Thoracic aorta (tissue), 2 donors: ENCODE measurements at regions not wholly inside any gene's neighbourhood (a gene's known extent, or its start where the extent isn't known, plus 50 kb on each side); places are given as distances from the start of the nearest gene placed in this dataset.

Source experiments
- ATAC-seq: fragments of 150-250 bp; one replicate; pipeline ENCODE4 v1.8.0; 2017; ENCODE audit warnings: low read depth; ENCODE audit not compliant: insufficient number of reproducible peaks, low FRiP score
- DNase-seq: peaks from one replicate; pipeline ENCODE4 v3.0.0-alpha.2; 2020; ENCODE audit warnings: low spot score
- H3K27ac ChIP-seq, 2 donors: fragments of 200-600 bp; sonication (generic); 1 replicate in 1 of 2; 2 replicates in 1 of 2; pipeline ENCODE4 v1.5.1; 2016; ENCODE audit warnings: mild to moderate bottlenecking in 2 of 2, moderate library complexity in 2 of 2
- H3K27me3 ChIP-seq: fragments of 200-600 bp; sonication (generic); replicated peaks from 2 replicates; pipeline ENCODE4 v1.6.0; 2016; ENCODE audit warnings: mild to moderate bottlenecking; ENCODE audit not compliant: insufficient read depth
- H3K36me3 ChIP-seq: fragments of 200-600 bp; sonication (generic); one replicate; pipeline ENCODE4 v1.5.1; 2016
- H3K4me1 ChIP-seq, 2 donors: fragments of 200-600 bp; sonication (generic); 1 replicate in 1 of 2; 2 replicates in 1 of 2; pipeline versions ENCODE4 v1.5.1 to v1.6.0; 2016; ENCODE audit warnings: low read depth in 2 of 2, mild to moderate bottlenecking in 1 of 2; ENCODE audit not compliant: control insufficient read depth in 1 of 2
- H3K4me3 ChIP-seq: fragments of 200-600 bp; sonication (generic); 2 replicates; pipeline ENCODE4 v1.5.1; 2016; ENCODE audit warnings: mild to moderate bottlenecking
- H3K9me3 ChIP-seq: fragments of 200-600 bp; sonication (generic); 2 replicates; pipeline ENCODE4 v1.5.1; 2016
- CTCF ChIP-seq: fragments of 200-600 bp; sonication (generic); IDR thresholded peaks from one replicate; pipeline ENCODE4 v1.5.1; 2019; ENCODE audit warnings: antibody characterized with exemption

- ATAC-seq (no peak), DNase-seq (no peak)
- no peak overlapping the region for H3K27ac ChIP-seq
- H3K36me3 ChIP-seq: no peaks in the 10 kb centered on the region
- H3K27me3 ChIP-seq: no peaks in the 10 kb centered on the region
- no peak overlapping the region for H3K4me3 ChIP-seq
- no peak for TF ChIP-seq CTCF
- H3K9me3 ChIP-seq: no peaks in the 10 kb centered on the region
- peaks cover 3 to 15% of the 10 kb centered on the region in 2 donors for H3K4me1 ChIP-seq
These were observed 230.3 kb downstream of the OSR1 start for GRCh38 chr2:19128148-19128547.

- no peak for ATAC-seq
- Histone ChIP-seq H3K27me3 (no peaks in the 10 kb centered on the region), H3K27ac (no peak overlapping the region), H3K4me3 (no peak overlapping the region), H3K36me3 (no peaks in the 10 kb centered on the region), H3K9me3 (no peaks in the 10 kb centered on the region), H3K4me1 (peaks cover 3 to 15% of the 10 kb centered on the region in 2 donors)
- TF ChIP-seq CTCF: no peak
- no peak for DNase-seq
These were observed 230.8 kb downstream of the OSR1 start for GRCh38 chr2:19127616-19128015.

DNA sequence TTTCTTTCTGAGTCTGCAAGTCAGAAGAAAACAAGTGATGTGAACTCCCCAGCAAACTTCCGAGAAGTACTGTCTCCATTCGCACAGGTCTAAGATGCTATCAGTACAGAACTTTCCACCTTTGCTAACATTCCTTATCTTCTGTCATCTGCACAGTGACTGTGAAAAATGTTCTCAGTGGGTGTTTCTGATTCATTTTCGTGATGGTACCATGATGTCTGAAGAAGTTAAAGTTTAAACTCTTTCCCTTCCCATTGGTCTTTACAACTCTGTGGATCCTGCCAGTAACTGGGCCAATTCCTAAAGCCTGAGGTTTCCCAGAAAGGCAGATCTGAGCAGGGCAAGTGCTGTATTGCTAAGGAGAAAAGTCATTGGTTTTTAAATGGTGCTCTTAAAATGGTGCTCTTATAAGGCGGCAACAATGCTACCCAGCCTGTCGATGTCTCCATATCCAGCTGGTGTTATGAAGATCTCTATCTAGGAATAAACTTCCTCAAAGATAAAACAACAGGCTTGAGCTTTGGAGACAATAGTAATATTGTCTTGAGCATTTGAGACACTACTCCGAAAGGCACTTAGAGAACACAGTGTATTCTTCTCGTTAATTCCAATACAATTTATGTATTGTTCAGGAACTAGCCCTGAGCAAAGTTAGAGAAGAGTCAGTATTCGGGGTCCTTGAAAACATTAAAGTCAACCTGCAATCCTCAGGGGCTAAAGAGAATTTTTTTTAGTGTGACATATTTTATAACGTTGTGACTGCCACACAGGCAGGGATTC, 232.3 kb downstream of the OSR1 start:
- H3K9me3 ChIP-seq: no peaks in the 10 kb centered on the region
- no peak overlapping the region for H3K27ac ChIP-seq
- H3K4me3 ChIP-seq: no peak overlapping the region
- H3K36me3 ChIP-seq: no peaks in the 10 kb centered on the region
- no peaks in the 10 kb centered on the region for H3K27me3 ChIP-seq
- DNase-seq (no peak), ATAC-seq (no peak)
- TF ChIP-seq CTCF: no peak
- H3K4me1 ChIP-seq: peaks cover 3 to 23% of the 10 kb centered on the region in 2 donors

DNA sequence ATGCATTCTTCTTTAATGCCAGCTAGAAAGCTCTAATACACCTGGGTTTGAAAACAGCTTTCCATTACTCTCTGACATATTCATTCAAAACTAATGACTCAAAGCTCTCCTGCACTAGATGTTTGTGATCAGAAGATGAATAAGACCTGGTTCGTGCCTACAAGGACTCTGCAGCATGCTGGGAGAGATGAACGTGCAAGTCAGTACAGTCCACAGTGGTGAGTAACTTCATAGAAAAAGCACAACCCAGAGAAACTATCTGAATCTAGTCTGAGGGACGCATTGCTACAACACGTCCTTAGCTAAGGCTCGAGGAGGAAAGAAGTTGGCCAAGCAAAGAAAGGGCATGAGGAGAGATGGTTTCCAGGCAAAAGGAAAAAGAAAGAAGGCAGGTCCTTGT, 234.3 kb downstream of the OSR1 start:
- Histone ChIP-seq H3K27me3 (no peaks in the 10 kb centered on the region), H3K27ac (no peak overlapping the region), H3K9me3 (no peaks in the 10 kb centered on the region), H3K4me1 (peaks cover 0 to 9% of the 10 kb centered on the region in 2 donors), H3K4me3 (no peak overlapping the region), H3K36me3 (no peaks in the 10 kb centered on the region)
- no peak for TF ChIP-seq CTCF
- DNase-seq: no peak
- ATAC-seq: no peak

DNA sequence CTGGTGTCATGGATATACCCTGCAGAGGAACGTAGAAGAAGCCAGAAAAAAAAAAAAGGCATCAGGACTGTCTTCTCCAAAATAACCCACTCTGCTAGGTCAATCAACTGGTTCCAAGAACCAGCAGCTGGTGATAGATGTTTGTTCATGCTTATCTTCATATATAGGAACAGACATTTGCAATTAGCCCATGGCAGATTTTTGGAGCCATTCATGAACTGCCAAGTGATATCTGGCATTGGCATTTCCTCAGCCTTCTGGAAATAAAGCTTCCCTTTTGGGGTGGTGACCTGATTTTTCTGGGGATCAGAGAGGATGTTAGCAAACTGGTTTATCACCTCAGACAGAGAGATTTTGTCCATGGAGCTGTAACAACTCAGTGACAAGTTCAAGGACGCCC, 234.9 kb downstream of the OSR1 start:
- ATAC-seq (no peak), DNase-seq (no peak)
- Histone ChIP-seq H3K27me3 (no peaks in the 10 kb centered on the region), H3K36me3 (no peaks in the 10 kb centered on the region), H3K4me1 (peaks cover 0 to 9% of the 10 kb centered on the region in 2 donors), H3K9me3 (no peaks in the 10 kb centered on the region), H3K4me3 (no peak overlapping the region), H3K27ac (no peak overlapping the region)
- TF ChIP-seq CTCF: no peak
